Muscle of arm (tissue), 1 donor: ENCODE measurements at regions not wholly inside any gene's neighbourhood (a gene's known extent, or its start where the extent isn't known, plus 50 kb on each side); places are given as distances from the start of the nearest gene placed in this dataset.
"Not testable (repeated sequence)": the region's sequence is repeated elsewhere in the genome, so short reads cannot be mapped to it uniquely, and the experiment has no call there.

Source experiments
- DNase-seq: peaks from one replicate; pipeline ENCODE4 v3.0.0-alpha.2; 2013

DNA sequence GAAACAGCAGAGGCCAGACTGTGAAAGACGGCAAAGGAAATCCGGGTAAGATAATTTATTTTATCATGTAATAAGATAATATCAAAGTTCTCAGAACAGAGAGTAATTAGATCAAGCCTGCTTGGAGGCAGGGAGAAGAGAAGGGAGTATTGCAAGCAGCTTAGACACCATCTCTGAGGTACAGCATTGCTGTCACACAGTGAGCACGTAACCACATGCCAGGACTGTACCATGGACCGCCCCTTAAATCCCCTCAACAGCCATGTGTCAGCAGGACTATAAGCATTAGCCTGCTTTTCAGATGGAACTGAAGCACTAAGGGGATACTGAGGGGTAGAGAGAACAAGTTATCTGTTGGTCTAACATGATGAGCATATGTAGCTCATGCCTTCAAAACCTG is 141.5 kb downstream of the C6orf118 start:
- DNase-seq = no peak

DNA sequence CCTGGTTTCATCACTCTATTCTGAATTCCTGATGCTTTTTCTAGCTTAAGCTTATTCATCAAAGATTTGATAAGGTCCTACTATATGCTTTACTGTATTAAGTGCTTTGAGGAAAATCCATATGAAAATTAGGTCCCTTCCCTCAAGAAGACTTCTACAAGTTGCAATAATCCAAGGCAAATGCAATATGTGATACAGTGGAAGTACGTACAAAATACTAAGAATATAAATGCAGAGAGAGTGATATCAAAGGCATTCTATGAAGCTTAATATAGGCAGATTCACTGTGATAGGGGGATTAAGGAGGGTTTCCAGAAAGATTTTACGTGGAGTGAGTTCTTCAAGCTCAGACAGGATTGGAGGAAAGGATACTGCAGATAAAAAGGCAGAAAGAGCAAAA is 142.1 kb downstream of the C6orf118 start:
- no peak for DNase-seq

DNA sequence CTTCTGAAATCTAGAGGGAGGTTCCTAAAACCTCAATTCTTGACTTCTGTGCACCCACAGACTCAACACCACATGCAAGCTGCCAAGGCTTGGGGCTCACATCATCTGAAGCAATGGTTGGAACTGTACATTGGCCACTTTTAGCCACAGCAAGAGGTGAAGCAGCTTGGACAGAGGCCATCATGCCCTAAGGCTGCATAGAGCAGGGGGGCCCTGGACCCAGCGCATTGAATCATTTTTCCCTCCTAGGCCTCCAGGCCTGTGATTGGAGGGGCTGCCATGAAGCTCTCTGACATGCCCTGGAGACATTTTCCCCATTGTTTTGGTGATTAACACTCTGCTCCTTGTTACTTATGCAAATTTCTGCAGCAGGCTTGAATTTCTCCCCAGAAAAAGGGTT is 145.9 kb downstream of the C6orf118 start:
- no peak for DNase-seq

DNA sequence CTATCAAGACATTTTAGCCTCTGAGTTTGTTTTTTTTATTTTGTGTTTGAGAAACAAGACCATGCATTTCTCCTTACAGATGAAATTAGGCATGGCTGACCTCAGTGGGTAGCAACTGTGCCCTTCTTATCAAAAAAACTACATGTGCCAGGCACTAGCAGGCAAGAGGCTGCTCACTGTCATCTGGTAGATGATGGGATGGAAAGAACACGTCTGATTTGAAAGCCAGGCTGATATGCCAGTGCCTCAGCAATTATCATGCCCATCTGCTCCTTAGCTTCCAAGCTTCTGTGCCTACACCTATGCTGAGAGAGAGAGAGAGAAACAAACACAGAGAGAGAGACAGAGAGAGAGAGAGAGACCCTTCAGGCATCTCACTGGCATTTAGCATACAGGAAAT is 149.9 kb downstream of the C6orf118 start:
- DNase-seq = no peak

DNA sequence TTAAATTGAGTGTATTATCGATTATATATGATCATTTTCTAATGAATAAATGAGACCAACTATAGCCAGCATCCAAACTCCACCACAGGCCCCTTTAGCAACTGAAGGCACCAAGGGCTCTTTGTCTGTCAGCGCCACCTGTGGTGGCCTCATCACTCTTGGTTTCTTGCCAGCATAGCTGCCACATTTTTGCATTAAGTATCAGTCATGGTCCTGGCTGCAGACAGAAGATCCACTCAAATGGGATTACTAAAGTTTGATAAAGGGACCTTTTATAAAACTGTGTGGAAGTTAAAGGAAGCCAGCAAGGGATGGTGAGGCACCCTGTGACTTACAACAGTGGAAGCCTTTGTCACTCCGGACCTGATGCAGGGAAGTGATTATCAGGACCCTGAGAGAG is 162.9 kb downstream of the C6orf118 start:
- no peak for DNase-seq

DNA sequence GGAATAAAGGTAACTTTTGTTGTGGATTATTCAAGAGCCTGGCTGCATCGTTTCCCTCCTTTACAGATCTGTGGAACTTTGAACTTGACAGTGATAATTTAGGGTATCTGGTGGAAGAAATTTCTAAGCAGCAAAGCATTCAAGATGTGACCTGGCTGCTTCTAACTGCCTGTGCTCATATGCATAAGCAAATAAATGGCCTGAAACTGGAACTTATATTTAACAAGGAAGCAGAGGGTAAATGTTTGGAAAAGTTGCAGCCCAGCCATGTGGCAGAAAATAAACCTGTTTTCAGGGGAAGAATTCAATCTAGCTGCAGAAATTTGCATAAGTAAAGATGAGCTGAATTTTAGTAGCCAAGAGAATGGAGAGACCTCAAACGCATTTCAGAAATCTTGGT is 173.5 kb downstream of the C6orf118 start:
- no peak for DNase-seq

DNA sequence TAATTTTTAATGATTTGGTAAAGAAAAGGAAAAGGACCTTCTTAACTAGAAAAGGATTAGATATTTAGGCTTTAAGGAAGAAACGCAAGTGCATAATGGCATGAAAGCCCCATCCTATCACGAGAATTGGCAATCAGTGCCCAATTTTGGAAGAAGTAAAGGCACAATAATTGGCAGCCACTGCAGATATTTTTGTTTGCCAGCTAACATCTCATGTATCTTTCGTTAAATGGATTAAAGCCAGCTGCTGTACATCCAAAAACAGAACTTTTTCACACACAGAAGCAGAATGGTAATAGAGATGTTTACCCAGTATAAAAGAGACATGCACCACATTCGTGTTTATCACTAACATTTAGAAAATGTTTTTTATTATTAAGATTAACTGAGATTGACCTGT is 180.3 kb downstream of the C6orf118 start:
- DNase-seq = no peak

DNA sequence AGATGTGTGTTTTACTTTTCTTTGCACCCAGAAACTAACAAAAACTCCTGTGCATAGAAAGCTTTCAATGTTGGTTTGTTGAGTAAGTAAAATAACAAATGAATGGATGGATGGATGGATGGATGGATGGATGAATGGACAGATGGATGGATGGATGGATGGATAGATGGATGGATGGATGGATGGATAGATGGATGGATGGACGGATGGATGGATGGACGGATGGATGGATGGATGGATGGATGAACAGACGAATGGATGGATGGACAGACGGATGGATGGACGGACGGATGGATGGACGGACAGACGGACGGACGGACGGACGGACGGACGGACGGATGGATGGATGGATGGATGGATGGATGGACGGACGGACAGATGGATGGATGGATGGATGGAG is 181.7 kb downstream of the C6orf118 start:
- not testable (repeated sequence) for DNase-seq

DNA sequence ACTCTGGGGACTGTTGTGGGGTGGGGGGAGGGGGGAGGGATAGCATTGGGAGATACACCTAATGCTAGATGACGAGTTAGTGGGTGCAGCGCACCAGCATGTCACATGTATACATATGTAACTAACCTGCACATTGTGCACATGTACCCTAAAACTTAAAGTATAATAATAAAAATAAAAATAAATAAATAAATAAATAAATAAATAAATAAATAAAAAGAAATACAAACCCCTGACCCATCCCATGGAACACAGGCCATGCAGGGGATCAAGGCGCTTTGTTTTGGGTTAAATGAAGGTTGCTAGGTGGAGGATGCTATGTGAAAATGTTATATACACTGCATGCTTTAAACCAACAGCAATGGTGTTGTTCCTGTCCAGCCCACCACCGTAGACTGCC is 184.7 kb downstream of the C6orf118 start:
- DNase-seq = not testable (repeated sequence)

DNA sequence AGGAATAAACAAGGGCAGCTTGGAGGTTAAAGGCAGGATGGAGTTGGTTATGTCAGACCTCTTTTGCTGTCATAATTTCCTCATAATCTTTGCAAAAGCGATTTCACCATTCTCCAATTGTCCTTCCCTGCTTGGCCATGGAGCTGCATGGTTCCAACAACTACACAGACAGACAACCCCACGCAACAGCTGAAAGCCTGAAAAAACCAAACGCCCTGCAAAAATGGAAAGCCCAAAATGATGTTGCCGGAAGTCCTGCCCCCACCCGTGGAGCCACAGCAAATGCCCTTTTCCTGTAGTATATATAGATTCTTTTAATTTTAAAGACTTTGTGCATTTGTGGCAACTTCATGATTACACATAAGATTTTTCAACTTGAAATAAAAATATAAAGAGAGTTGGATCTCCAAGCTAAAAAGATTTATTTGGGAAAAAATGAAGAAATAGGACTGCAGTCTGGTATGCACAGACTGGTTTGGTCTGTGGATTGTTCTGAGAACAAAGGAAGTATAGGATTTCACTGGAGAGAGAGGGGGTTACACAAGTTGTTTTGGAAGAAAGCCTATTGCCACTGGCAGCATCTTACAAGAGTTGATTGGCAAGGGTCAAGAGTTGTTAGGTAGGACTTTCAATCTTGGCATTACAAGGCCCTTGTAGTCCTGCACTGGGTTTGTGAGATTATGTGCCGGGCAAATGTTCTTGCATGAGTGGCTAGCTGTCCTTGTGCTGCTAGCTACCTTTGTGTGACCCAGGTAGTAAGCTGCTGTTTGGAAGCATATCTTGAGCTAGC is 190.0 kb downstream of the C6orf118 start:
- no peak for DNase-seq

DNA sequence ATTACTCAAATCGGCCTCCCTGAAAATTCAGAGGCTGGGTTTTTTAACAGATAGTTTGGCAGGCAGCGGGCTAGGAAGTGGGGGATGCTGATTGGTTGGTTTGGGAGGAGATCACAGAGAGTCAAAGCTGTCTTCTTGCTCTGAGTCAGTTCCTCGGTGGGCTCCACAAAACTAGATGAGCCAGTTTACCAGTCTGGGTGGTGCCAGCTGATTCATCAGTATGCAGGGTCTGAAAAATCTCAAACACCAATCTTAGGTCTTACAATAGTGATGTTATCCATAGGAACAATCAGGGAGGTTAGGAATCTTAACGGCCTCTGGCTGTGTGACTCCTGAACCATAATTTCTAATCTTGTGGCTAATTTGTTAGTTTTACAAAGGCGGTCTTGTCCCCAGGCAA is 190.7 kb downstream of the C6orf118 start:
- DNase-seq = no peak

DNA sequence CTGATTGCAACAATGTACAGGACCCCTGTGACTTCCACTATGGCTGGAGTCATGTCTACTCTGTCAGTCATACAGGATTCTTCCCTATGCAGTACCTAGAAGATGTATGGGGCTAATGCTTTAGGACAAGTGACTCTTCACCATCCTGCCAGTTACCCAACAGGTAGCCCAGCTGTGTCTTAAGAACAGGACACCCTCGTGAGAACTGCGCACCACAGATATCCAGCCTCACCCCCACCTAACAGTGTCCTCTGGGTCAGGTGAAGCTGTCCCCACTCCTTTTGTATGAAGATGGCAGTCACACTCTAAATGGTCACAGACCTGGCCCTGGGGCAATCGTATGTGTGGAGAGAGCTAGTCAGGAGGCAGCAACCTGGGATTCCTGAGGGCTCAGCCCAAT is 191.6 kb downstream of the C6orf118 start:
- DNase-seq = no peak

DNA sequence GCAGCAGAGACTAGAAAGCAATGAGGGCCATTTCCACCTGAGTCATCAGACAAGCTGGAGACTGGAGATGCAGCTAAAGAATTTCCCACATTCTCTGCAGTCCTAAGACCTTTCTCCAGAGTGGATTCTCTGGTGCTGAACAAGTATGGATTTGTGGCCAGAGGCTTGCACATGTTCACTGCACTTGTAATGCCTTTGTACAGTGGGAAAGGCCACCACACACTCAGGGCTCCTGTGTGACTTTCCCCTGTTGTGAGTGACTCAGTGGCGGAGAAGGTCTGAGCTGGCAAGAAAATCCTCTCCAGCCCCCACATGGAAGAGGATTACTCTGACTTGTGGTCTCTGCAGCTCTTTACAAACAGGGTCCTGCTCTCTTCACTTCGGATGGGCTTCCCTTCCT is 192.3 kb downstream of the C6orf118 start:
- DNase-seq = no peak

DNA sequence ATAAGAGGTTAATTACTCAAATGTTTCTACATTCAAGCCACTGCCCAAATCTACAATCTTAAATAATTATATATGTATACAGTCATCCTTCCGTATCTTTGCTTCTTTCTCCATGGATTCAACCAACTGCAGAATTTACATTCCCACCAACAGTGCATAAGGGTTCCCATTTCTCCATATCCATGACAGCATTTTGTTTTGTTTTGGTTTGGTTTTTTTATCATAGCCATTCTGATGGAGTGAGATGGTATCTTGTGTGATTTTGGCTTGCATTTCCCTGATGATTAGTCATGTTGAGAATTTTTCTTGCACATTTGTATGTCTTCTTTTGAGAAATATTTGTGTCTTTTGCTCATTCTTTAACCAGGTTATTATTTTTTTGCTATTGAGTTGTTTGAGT is 198.5 kb downstream of the C6orf118 start:
- no peak for DNase-seq

DNA sequence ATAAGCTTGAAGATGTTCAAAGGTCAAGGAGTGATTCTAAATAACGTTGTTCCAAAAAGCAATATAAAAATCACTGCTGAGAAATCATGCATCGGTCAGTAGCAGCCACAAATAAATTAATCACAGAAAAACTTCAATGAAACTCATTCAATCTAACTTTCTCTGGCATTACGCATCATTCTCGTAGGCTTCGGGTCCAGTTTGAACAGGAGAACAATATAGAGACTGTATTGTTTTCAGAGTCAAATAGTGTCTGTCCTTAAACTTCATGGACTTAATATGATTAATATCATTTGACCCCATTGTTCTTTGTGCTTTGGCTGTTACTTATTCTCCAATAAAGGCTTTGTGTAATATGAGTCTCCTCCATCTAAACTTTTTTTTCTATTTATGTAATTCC is 200.4 kb downstream of the C6orf118 start:
- no peak for DNase-seq

DNA sequence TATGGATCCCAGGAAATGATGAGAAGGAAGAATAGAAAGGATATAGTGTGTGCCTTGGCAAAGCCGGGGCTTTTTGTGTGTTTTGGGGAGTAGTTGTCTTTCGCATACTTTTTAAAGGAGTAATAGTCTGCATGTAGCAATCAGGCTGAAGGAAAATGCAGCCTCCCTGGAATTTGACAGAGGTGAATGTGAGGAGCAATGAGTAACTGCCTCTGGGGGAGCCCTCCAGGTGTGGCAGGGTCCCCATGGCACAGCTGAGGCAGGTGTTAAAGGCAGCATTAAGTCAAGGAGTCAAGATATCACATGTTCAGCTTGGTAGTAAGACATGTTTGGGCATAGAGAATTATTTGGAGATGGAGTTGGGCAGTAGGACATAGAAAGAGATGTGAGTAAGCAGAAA is 203.1 kb downstream of the C6orf118 start:
- no peak for DNase-seq

DNA sequence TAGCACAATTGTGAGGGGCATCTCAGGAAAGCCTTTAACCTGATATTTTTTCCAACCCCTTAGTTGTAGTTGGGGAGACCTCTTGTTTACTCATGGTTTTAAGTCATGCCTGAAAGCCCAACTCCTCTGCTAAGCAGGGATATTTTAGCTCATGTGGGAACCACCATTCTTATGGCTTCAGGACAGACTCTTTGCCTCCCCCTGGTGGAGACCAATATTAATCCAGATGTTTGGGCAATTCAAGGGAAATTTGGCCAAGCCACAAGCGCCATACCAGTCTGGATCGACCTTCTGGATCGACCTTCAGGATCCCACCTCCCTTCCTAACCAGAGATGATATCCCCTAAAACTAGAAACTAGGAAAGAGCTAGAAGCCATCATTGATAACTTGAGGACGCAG is 211.2 kb downstream of the C6orf118 start:
- no peak for DNase-seq

DNA sequence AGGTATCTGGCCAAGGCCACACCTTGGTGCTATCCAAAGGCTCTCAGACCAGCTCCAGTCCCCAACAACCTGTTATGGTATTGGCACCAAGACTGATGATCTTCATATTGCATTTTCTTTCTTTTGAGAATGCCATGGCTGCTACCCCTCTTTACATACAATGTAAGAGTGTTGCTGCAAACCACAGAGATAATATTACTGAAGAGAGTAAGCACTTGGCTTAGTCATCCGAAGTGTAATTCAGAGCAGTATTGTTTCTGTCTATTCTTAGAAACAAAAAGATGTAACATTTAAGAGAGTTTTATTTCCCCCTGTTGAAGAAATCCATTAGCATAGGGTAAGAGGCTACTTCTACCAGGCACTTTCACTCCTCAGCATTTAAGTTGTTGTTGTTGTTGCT is 212.5 kb downstream of the C6orf118 start:
- DNase-seq = no peak

DNA sequence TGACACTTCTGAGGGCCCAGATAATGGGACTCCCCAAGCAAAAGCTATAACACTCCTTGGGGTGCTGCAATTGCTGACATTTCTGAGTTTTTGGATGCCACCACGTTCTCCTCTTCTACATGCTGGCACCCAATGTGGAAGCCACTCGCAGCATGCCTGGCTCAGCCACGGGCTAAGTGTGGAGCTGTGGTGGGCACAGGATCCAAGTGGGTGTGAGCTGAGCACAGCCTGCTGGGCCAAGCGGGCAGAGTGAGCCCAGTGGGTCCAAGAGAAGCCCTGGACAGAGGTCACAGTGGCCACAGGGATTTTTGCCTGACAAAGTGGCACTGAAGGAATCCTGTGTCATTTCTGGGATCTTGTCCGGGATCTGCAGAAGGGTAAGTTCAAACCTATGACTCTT is 213.2 kb downstream of the C6orf118 start:
- DNase-seq = no peak

DNA sequence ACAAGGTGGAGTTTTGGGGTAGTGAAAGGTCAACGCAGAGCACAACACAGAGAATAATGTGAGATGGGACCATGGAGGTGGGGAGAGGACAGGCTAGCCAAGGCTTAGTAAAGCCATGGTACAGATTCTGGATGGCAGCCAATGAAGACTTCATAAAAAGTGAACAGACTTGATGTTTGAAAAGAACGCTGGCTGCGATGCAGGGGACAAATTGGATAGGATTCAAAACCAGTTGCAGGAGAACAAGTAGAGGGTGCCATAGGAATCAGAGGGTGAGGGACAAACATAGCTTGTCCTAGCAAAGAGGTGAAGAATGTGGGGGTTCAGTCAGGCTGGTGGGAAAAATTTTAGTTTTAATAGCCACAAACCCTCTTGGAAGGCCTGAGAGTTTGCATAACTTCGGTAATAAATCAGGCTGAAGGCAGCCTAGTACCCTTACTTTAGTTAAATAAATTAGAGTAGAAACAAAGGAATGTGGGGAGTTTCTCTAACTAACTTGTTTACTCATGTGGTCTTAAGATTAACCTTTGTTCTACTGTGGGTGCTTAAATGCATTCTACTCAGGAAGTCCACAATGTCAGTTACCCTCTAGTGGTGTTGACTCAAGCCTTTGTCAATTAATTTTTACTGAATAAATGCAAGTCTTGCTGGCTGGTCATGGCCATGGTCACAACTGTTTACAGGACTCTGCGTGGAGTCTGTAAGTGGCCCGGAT is 216.4 kb downstream of the C6orf118 start:
- DNase-seq = no peak

DNA sequence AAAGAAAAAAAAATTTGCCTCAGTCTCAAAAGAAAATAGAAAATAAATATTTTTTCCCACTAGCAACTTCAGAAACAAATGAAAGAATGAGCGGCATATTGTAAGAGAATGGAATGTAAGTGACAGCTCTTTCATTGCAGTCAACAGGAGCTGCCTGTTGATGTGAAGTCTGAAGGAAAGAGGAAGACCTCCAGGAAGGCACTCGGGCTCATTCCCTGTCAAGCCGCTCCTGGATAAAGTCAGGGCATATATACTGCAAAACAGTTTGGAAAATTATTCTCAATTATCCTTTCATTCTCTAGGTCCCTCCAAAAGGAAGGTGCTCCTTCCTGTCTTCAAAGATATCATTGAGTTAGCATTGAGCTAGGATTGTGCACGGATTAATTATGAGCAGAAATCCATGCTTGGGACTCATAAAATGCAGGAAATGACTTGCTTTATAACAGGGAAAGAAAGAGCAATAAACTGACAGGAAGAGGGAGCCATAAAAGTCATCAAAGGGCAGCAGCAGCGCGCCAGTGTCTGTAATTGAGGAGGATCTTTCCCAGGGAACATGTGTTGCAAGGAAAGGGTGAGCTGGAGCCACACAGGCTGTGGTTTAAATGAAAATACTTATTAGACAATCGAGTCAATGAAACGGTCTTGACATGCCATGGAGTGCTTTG is 218.2 kb downstream of the C6orf118 start:
- DNase-seq = no peak

DNA sequence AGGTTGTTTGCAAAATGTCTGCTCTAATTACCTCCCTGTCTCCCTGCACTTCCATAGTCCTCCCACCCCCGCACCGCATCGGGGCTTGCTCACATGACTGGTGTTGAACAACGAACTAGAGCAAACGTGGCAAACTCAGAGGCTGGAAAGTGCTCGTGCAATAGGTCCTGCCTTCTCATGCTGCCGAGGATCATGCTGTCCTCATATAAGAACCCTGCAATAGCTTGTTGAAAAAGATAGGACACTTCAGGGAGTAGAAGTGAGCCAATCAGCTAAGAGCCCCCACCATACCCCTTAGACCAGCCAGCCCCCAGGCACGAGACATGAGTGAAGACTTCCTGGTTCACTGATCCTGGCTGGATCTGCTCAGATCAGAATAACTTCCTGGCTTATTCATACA is 219.2 kb downstream of the C6orf118 start:
- DNase-seq = no peak

DNA sequence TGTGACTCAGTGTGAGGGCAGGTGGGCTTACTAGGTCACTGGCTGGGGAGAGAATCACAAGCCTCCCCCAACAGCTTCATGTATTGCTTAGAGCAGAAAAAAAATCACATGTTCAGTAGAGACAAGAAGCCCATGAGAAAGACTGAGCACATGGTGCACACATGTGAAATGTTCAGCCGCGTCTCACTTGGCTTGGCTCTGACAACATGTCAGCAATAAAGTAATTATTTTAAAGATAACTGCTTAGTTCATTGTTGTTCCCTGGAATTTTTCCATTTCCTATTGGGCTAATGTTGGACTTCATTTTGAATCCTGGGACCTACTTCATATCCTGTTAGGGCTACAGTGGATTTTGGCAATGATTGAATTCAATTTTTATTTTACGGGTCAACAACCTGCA is 222.6 kb downstream of the C6orf118 start:
- peak; percentile 7 for DNase-seq
